ENCODE measurements at regions not wholly inside any gene's neighbourhood (a gene's known extent, or its start where the extent isn't known, plus 50 kb on each side); places are given as distances from the start of the nearest gene placed in this dataset.

GRCh38 chr3:146800484-146800883, 195.3 kb upstream of the PLSCR5 start:
- DNase-seq (ENCODE audit: insufficient read length, low spot score): no peak
- no peak for FAIRE-seq

- FAIRE-seq (no peak), DNase-seq (ENCODE audit: insufficient read length, low spot score) (no peak)
Measured at GRCh38 chr3:146796078-146796477, 190.9 kb upstream of the PLSCR5 start.

GRCh38 chr3:146783446-146783845, 178.3 kb upstream of the PLSCR5 start:
- DNase-seq (ENCODE audit: insufficient read length, low spot score) (no peak), FAIRE-seq (no peak)

GRCh38 chr3:146781606-146782005, 176.5 kb upstream of the PLSCR5 start:
- no peak for FAIRE-seq
- no peak for DNase-seq (ENCODE audit: insufficient read length, low spot score)

GRCh38 chr3:146781059-146781458, 175.9 kb upstream of the PLSCR5 start:
- FAIRE-seq: no peak
- no peak for DNase-seq (ENCODE audit: insufficient read length, low spot score)

GRCh38 chr3:146780251-146780650, 175.1 kb upstream of the PLSCR5 start:
- FAIRE-seq: no peak
- DNase-seq (ENCODE audit: insufficient read length, low spot score): no peak

- FAIRE-seq: no peak
- DNase-seq (ENCODE audit: insufficient read length, low spot score): no peak
Measured at GRCh38 chr3:146777941-146778340, 172.8 kb upstream of the PLSCR5 start.

GRCh38 chr3:146772211-146772743, 167.1 kb upstream of the PLSCR5 start:
- FAIRE-seq (no peak), DNase-seq (ENCODE audit: insufficient read length, low spot score) (no peak)

- FAIRE-seq (no peak), DNase-seq (ENCODE audit: insufficient read length, low spot score) (no peak)
Measured at GRCh38 chr3:146770881-146771280, 165.7 kb upstream of the PLSCR5 start.

- DNase-seq (ENCODE audit: insufficient read length, low spot score) (no peak), FAIRE-seq (no peak)
Measured at GRCh38 chr3:146770301-146770700, 165.2 kb upstream of the PLSCR5 start.

GRCh38 chr3:146757759-146758158, 152.6 kb upstream of the PLSCR5 start:
- no peak for DNase-seq (ENCODE audit: insufficient read length, low spot score)
- FAIRE-seq: no peak

- no peak for DNase-seq (ENCODE audit: insufficient read length, low spot score)
- FAIRE-seq: no peak
Measured at GRCh38 chr3:146750196-146750595, 145.1 kb upstream of the PLSCR5 start.

GRCh38 chr3:146747928-146748327, 142.8 kb upstream of the PLSCR5 start:
- DNase-seq (ENCODE audit: insufficient read length, low spot score) (no peak), FAIRE-seq (no peak)

GRCh38 chr3:146747051-146747450, 141.9 kb upstream of the PLSCR5 start:
- FAIRE-seq (no peak), DNase-seq (ENCODE audit: insufficient read length, low spot score) (no peak)

GRCh38 chr3:146746190-146746589, 141.0 kb upstream of the PLSCR5 start:
- DNase-seq (ENCODE audit: insufficient read length, low spot score) (no peak), FAIRE-seq (no peak)

- DNase-seq (ENCODE audit: insufficient read length, low spot score) (no peak), FAIRE-seq (no peak)
Measured at GRCh38 chr3:146739203-146739671, 134.1 kb upstream of the PLSCR5 start.

- FAIRE-seq (no peak), DNase-seq (ENCODE audit: insufficient read length, low spot score) (no peak)
Measured at GRCh38 chr3:146732325-146732724, 127.2 kb upstream of the PLSCR5 start.

- DNase-seq (ENCODE audit: insufficient read length, low spot score): no peak
- FAIRE-seq: no peak
Measured at GRCh38 chr3:146715170-146715569, 110.0 kb upstream of the PLSCR5 start.

GRCh38 chr3:146712806-146713205, 107.7 kb upstream of the PLSCR5 start:
- DNase-seq (ENCODE audit: insufficient read length, low spot score) (no peak), FAIRE-seq (no peak)

GRCh38 chr3:146709969-146710368, 104.8 kb upstream of the PLSCR5 start:
- DNase-seq (ENCODE audit: insufficient read length, low spot score) (no peak), FAIRE-seq (no peak)

GRCh38 chr3:146705225-146705624, 100.1 kb upstream of the PLSCR5 start:
- FAIRE-seq: no peak
- DNase-seq (ENCODE audit: insufficient read length, low spot score): no peak

- FAIRE-seq (no peak), DNase-seq (ENCODE audit: insufficient read length, low spot score) (no peak)
Measured at GRCh38 chr3:146702237-146702636, 97.1 kb upstream of the PLSCR5 start.

GRCh38 chr3:146701246-146701645, 96.1 kb upstream of the PLSCR5 start:
- no peak for FAIRE-seq
- DNase-seq (ENCODE audit: insufficient read length, low spot score): no peak
